Gastroesophageal sphincter (tissue), 4 donors: ENCODE measurements at regions not wholly inside any gene's neighbourhood (a gene's known extent, or its start where the extent isn't known, plus 50 kb on each side); places are given as distances from the start of the nearest gene placed in this dataset.

ENCODE experiments used
- ATAC-seq: fragments of 150-250 bp; one replicate; pipeline ENCODE4 v1.9.1; 2016; ENCODE audit warnings: mild to moderate bottlenecking, moderate library complexity
- H3K27ac ChIP-seq, 4 donors: fragments of 200-600 bp; sonication (generic) in 3 of 4; 1 replicate in 3 of 4; 2 replicates in 1 of 4; pipeline ENCODE4 v1.5.1; 2016 to 2019
- H3K27me3 ChIP-seq: fragments of 200-600 bp; sonication (generic); one replicate; pipeline ENCODE4 v1.5.1; 2019
- H3K36me3 ChIP-seq, 2 donors: fragments of 200-600 bp; sonication (generic); one replicate each; pipeline ENCODE4 v1.5.1; 2019; ENCODE audit warnings: control low read depth in 1 of 2
- H3K4me1 ChIP-seq, 3 donors: fragments of 200-600 bp; sonication (generic); 1 replicate in 2 of 3; 2 replicates in 1 of 3; pipeline ENCODE4 v1.5.1; 2016 to 2019; ENCODE audit warnings: control low read depth in 2 of 3
- H3K4me3 ChIP-seq, 2 donors: fragments of 200-600 bp; sonication (generic); one replicate each; pipeline ENCODE4 v1.5.1; 2019; ENCODE audit warnings: mild to moderate bottlenecking in 1 of 2, moderate library complexity in 1 of 2
- H3K9me3 ChIP-seq, 3 donors: fragments of 200-600 bp; sonication (generic); one replicate each; pipeline ENCODE4 v1.5.1; 2017 to 2019; ENCODE audit warnings: control low read depth in 2 of 3
- EP300 ChIP-seq: sonication (generic); formaldehyde crosslinking; IDR thresholded peaks from one replicate; pipeline ENCODE4 v1.6.1; 2017; ENCODE audit warnings: antibody characterized with exemption, mild to moderate bottlenecking
- POLR2A ChIP-seq, 2 donors: fragments of 450-650 bp; IDR thresholded peaks; one replicate each; pipeline ENCODE4 v1.6.1; 2017; ENCODE audit warnings: antibody characterized with exemption in 2 of 2, mild to moderate bottlenecking in 2 of 2, moderate library complexity in 1 of 2
- POLR2AphosphoS5 ChIP-seq: sonication (generic); formaldehyde crosslinking; IDR thresholded peaks from one replicate; pipeline ENCODE4 v1.6.1; 2017; ENCODE audit warnings: antibody characterized with exemption
- WGBS, 2 donors: methylation state at CpG; one replicate each; pipeline ENCODE4 v1.1.5; 2018; ENCODE audit warnings: low coverage in 1 of 2; 5-methylcytosine and 5-hydroxymethylcytosine counted together
- TF ChIP-seq, protein P1 (sequence below), 4 experiments: fragments of 200-600 bp in 2 of 4; fragments of 450-650 bp in 2 of 4; sonication (generic) in 1 of 4; IDR thresholded peaks; one replicate each; pipeline ENCODE4 v1.5.1; 2017 to 2019; ENCODE audit warnings: antibody characterized with exemption in 4 of 4, mild to moderate bottlenecking in 2 of 4, moderate library complexity in 2 of 4

DNA sequence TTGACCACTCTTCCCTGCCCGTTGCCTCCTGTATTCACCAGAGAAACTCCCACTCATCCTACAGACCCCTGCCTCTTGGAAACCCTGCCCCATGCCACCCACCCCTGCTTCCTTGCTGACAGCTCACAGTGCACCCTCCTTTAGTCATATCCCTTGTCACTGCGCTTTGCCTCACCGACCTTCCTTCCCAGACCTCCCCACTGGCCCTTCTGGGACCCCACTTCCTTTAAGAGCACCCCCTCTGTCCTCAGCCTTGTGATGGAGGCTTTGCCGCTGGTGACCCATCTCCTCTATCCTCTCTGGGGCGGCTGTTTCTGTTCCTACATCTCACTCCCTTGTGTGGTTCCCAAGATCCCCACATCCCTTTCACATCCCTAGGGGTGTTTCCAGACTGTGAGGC is 92.8 kb upstream of the ZMIZ1 start:
- H3K4me1 ChIP-seq, result peaks cover 5 to 59% (median 20%) of the 10 kb centered on the region in 3 donors
- H3K27ac ChIP-seq, result peak overlapping the region in 1 of 4 donors; percentile 92
- TF ChIP-seq, protein P1, sequence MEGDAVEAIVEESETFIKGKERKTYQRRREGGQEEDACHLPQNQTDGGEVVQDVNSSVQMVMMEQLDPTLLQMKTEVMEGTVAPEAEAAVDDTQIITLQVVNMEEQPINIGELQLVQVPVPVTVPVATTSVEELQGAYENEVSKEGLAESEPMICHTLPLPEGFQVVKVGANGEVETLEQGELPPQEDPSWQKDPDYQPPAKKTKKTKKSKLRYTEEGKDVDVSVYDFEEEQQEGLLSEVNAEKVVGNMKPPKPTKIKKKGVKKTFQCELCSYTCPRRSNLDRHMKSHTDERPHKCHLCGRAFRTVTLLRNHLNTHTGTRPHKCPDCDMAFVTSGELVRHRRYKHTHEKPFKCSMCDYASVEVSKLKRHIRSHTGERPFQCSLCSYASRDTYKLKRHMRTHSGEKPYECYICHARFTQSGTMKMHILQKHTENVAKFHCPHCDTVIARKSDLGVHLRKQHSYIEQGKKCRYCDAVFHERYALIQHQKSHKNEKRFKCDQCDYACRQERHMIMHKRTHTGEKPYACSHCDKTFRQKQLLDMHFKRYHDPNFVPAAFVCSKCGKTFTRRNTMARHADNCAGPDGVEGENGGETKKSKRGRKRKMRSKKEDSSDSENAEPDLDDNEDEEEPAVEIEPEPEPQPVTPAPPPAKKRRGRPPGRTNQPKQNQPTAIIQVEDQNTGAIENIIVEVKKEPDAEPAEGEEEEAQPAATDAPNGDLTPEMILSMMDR (IDR thresholded peaks at IDR 0.05), result no peak
- TF ChIP-seq EP300 (no peak), POLR2AphosphoS5 (no peak), POLR2A (IDR thresholded peaks at IDR 0.05) (no peak)
- H3K36me3 ChIP-seq, result no peaks in the 10 kb centered on the region
- 94 to 96% methylated on average over 4 to 5 of the region's 5 CpGs for WGBS, 2 donors
- H3K9me3 ChIP-seq, result no peaks in the 10 kb centered on the region
- no peak overlapping the region for H3K4me3 ChIP-seq
- ATAC-seq, result no peak
- no peaks in the 10 kb centered on the region for H3K27me3 ChIP-seq

DNA sequence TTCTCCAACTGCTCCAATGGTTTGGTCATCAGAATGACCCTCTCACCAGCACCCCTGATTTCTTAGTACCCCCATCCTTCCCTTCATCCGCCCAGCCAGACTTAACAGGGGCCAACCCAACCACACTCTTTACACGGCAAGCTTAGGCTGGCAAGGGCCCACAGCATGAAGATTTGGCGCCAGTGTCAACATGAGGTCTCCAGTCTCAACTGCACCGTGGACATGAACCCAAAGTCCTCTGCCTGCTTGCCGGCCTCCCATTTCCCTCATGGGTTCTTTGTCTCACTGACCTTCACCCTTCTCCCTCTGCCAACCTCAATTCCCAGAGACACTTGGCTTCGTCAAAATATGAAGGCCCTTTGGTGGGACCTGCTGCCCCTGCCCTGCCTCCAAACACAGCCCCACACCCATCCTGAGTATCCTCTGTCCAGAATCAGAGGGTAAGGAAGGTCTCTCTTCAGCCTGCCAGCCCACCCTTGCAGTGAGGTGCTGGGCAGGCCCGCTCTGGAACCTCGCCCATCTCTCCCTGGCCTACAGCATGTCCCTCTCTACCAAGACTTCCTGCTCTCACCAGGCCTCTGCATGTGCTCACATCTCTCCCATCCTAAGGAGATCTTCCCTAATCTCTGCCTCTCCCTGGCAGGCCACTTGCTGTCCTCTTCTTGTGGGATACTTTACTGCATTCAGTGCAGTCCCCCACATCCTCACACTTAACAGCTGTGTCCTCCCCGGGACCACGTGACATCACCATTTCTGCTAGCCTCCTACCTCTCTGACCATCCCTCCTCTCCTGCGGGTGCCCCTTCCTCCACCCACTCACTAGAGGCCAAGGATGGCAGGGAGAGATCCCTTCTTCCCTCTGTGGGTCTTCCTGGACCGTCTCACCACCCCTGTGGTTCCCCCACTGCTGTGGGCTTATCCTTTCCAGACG is 91.7 kb upstream of the ZMIZ1 start:
- H3K27me3 ChIP-seq, result no peaks in the 10 kb centered on the region
- H3K4me1 ChIP-seq, result peaks cover 5 to 64% (median 20%) of the 10 kb centered on the region in 3 donors
- H3K4me3 ChIP-seq, result no peak overlapping the region
- H3K27ac ChIP-seq, result peak overlapping the region in 1 of 4 donors; percentile 43
- no peaks in the 10 kb centered on the region for H3K9me3 ChIP-seq
- H3K36me3 ChIP-seq, result no peaks in the 10 kb centered on the region
- TF ChIP-seq POLR2AphosphoS5, result no peak
- TF ChIP-seq, protein P1 (IDR thresholded peaks at IDR 0.05), result no peak
- no peak for TF ChIP-seq POLR2A (IDR thresholded peaks at IDR 0.05)
- TF ChIP-seq EP300, result no peak
- 94 to 100% methylated on average over 6 to 11 of the region's 13 CpGs for WGBS, 2 donors
- ATAC-seq, result no peak

GRCh38 chr10:78979938-78980337 is 88.8 kb upstream of the ZMIZ1 start:
- Histone ChIP-seq H3K27me3 (no peaks in the 10 kb centered on the region), H3K4me1 (peaks cover 0 to 39% (median 2%) of the 10 kb centered on the region in 3 donors), H3K9me3 (no peaks in the 10 kb centered on the region), H3K27ac (no peak overlapping the region), H3K4me3 (no peak overlapping the region), H3K36me3 (no peaks in the 10 kb centered on the region)
- 32 to 67% methylated on average over 3 of the region's 7 CpGs for WGBS, 2 donors
- ATAC-seq, result no peak
- TF ChIP-seq, protein P1 (IDR thresholded peaks at IDR 0.05), result no peak
- TF ChIP-seq EP300 (no peak), POLR2AphosphoS5 (no peak)

- WGBS, 2 donors, result 70 to 85% methylated on average over 2 to 7 of the region's 9 CpGs
- ATAC-seq, result no peak
Measured at GRCh38 chr10:78980354-78980753, 88.4 kb upstream of the ZMIZ1 start.

DNA sequence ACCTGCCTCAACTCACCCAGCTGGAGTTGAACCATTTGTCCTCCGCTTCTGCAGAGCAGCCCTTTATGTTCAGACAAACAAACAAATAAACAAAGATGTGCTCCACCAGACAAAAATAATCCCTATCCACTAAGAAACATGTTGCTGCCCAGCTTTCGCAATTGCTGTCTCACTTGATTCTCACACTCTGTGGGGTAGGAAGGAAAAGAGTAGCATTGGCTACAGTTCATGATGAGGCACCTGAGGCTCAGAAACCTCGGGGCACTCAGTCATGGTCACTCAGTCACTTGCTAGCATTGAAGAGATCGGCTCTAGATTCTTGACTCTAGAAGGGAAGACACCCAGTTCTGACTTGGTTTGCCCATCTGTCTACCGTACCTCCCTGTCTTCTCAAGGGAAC is 88.0 kb upstream of the ZMIZ1 start:
- Histone ChIP-seq H3K27me3 (no peaks in the 10 kb centered on the region), H3K36me3 (no peaks in the 10 kb centered on the region), H3K4me1 (peaks cover 0 to 35% (median 0%) of the 10 kb centered on the region in 3 donors), H3K9me3 (no peaks in the 10 kb centered on the region), H3K4me3 (no peak overlapping the region), H3K27ac (no peak overlapping the region)
- TF ChIP-seq, protein P1 (IDR thresholded peaks at IDR 0.05), result no peak
- TF ChIP-seq POLR2A (IDR thresholded peaks at IDR 0.05), result no peak
- TF ChIP-seq POLR2AphosphoS5, result no peak
- no peak for TF ChIP-seq EP300
- 78 to 83% methylated on average over 1 to 4 of the region's 5 CpGs for WGBS, 2 donors
- ATAC-seq, result no peak

More at GRCh38 chr10:78980354-78980753, 88.4 kb upstream of the ZMIZ1 start:
- TF ChIP-seq EP300, result no peak
- TF ChIP-seq POLR2AphosphoS5, result peak; percentile 82
- no peak overlapping the region for H3K27ac ChIP-seq
- no peaks in the 10 kb centered on the region for H3K36me3 ChIP-seq
- peaks cover 0 to 35% (median 0%) of the 10 kb centered on the region in 3 donors for H3K4me1 ChIP-seq
- no peaks in the 10 kb centered on the region for H3K27me3 ChIP-seq
- H3K9me3 ChIP-seq, result no peaks in the 10 kb centered on the region
- H3K4me3 ChIP-seq, result no peak overlapping the region
